SK-N-SH (cell line): ENCODE measurements at regions not wholly inside any gene's neighbourhood (a gene's known extent, or its start where the extent isn't known, plus 50 kb on each side); places are given as distances from the start of the nearest gene placed in this dataset.

Experiments
- CTCF ChIP-seq: fragments of 200-600 bp; sonication (generic); IDR thresholded peaks from 2 replicates; pipeline ENCODE4 v1.6.1; 2017; ENCODE audit warnings: antibody characterized with exemption, mild to moderate bottlenecking, moderate library complexity
- EZH2phosphoT487 ChIP-seq: fragments of 200-600 bp; sonication (generic); IDR thresholded peaks from 2 replicates; pipeline ENCODE4 v1.6.1; 2017; ENCODE audit warnings: low read depth, mixed run types, mild to moderate bottlenecking, antibody characterized with exemption, moderate library complexity, borderline replicate concordance
- TCF12 ChIP-seq: IDR thresholded peaks from 2 replicates; pipeline ENCODE4 v1.4.0; 2012
- TEAD4 ChIP-seq: IDR thresholded peaks from 2 replicates; pipeline ENCODE4 v1.4.0; 2012; ENCODE audit warnings: mild to moderate bottlenecking, borderline replicate concordance; ENCODE audit not compliant: insufficient read depth

- no peak for TF ChIP-seq EZH2phosphoT487
- no peak for TF ChIP-seq CTCF
- no peak for TF ChIP-seq TCF12
- TF ChIP-seq TEAD4: no peak
Measured at GRCh38 chr4:122541996-122542395, 78.9 kb downstream of the IL21 start.
